ENCODE measurements at regions not wholly inside any gene's neighbourhood (a gene's known extent, or its start where the extent isn't known, plus 50 kb on each side); places are given as distances from the start of the nearest gene placed in this dataset.
"Not testable (repeated sequence)": the region's sequence is repeated elsewhere in the genome, so short reads cannot be mapped to it uniquely, and the experiment has no call there.

DNA sequence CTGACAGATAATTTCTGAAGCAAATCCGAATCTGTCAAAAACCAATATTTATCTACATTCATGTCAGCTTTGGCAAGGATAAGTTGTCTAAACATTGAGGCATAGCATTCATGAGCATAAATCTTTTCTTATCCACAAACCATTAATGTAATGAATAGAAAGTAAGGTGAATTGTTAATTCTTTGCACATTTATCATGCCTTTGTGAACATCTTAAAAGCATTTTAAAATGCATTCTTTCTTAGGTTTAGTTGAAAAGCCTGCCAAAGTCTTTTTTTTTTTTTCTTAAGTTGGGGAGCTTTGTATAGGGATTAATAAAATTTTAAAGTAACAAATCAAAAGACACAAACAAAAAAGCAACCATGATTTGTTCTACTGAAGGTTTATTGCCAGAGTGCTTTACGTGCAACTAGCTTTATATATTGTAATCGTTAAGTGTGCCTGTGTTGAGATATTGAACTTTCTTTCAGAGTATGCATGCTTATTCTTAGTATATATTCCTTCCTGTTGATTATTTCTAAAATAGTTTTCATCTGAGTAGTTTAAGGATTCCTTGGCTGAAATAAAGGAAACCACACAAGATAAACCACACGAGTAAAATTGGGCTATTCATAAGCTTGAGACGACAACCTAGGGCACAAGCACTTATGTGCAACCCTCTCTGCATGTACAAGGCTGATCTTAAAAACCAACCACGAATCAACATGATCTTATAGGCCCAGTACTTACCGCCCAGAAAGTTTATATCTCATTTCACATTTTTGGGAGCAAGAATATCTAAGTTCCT is 1110.9 kb upstream of the CNTN5 start:
- DNase-seq = no peak

DNA sequence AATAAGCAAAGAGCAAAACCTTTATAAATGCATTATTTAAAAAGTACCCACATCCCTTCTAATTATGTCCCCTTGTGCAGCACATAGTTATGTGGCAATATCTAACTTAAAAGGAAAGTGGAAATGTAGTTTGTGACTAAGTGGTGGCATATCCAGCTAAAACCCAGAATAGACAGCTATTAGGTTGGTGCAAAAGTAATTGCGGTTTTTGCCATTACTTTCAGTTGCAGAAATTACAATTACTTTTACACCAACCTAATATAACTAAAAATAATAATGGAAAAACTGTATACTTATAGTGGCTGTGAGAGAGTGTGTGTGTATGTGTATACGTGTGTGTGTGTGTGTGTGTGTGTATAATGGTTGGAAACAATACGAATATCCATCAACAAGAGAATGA is 1108.1 kb upstream of the CNTN5 start:
- no peak for DNase-seq

DNA sequence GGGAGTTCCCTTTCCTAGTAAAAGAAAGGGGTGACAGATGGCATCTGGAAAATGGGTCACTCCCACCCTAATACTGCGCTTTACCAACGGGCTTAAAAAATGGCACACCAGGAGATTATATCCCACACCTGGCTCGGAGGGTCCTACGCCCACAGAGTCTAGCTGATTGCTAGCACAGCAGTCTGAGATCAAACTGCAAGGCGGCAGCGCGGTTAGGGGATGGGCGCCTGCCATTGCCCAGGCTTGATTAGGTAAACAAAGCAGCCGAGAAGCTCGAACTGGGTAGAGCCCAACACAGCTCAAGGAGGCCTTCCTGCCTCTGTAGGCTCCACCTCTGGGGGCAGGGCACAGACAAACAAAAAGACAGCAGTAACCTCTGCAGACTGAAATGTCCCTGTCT is 1097.8 kb upstream of the CNTN5 start:
- DNase-seq = not testable (repeated sequence)

DNA sequence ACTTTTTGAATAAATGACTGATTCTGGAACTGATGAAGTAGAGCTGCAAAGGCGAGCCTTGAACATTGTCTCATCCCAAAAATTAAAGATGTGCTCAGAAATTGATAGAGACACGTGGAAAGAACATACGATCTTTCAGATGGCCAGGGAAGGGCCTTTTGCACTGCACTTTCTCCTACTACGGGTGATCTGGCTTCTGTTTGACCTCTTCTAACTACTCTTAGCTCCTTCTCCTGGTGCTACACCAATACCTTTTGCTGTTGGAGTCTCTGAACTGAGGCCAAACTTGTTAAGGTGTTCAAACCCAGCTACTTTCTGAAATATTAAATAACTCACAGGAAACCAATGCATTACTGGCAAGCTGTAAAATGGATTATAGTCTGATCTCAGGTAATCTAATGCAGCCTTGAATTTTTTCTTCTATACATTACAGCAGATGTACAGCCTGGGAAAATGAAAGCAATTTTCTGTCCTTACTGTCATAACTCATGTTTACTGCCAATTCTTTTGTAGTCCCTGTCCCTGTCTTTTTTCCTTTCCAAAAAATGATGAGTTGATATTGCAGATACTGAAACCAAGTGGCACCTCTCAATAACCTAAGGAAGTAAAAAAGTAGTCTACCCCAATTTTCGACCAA is 1086.1 kb upstream of the CNTN5 start:
- DNase-seq = no peak

DNA sequence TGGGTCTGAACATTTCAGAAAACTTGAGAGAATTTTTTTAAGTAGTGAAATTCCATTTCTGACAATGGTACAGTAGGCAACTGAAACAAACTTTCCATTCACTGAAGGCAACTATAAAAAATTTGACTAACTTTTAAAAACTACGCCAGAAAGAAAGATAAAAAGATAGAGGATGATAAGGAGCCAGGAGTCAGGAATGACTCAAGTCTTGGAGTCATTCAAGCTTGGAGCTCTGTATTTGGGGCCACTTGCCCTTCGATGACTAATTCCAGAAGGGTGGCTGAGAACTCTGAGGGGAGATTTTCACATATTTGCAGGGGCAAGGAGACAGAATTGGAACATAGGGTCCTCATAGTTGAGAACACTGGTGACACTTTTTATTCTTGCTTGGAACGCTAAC is 1083.2 kb upstream of the CNTN5 start:
- DNase-seq = no peak

DNA sequence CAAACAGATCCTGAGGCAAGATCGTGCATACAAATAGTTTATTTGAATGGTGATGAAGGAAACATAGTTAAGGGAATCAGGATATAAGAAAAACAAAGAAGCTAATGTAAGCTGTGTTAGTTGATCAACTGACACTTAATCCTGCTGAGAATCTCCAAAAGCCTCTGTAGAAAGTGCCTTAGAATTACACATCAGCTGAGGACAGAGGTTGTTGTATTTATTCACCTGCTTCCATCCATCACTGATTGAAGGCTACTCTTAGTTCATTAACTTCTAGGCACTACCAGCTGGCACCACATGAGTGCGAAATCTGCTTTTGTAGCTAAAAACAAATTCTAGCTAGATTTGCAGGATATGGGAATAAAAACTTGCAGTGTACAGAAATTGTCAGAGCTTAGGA is 1082.0 kb upstream of the CNTN5 start:
- DNase-seq = no peak

DNA sequence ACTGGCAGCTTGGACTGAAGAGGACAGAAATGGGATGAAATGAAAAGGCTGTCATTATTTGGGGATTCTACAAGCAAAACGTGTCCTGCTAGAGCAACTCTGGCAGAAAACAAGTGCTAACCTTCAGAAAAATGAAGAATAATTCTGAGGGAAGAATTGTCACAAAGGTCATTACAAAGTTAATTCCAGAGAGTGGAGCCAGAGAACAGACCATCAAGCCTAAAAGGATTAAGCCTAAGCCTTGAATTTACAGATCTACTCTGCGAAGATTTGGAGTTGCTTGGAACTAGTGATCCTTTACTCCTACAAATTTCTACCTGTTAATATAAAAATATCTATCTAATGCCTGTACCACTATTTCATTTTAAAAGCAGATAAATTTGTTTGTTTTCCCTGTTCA is 1077.3 kb upstream of the CNTN5 start:
- no peak for DNase-seq

DNA sequence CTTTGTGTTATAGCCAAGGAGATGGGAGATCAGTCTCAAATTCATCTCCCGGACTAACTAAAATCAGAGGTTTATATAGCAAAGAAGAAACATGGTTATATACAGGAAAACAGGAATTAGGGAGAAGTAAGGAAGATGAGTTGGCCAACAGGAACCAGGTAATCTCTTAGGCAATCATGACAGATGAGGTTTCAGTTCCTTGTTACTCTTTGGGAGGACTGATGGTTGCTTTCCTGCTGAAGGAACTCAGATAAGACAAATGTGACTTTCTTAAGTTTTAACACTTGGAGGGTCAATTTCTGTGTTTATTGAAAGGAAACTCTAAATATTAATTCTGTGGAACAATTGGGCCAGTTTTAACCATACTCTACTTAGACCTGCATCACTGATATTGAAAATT is 1072.0 kb upstream of the CNTN5 start:
- no peak for DNase-seq

DNA sequence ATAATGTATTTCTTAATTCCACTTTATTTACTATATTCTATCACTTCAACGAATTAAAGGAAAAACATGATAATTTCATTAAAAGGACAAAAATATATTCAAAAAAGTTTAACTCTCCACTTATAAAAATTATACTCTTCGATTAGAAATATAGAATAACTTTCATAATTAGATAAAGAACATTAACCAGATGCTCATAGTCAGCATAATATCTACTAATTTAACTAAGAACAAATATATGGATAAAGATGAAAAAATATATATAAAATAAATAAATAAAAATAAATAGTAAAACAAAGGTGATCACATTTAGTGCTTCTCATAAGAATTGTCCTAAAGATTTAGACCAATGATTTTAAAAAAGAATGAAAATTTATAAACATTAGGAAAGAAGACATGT is 1065.2 kb upstream of the CNTN5 start:
- no peak for DNase-seq

DNA sequence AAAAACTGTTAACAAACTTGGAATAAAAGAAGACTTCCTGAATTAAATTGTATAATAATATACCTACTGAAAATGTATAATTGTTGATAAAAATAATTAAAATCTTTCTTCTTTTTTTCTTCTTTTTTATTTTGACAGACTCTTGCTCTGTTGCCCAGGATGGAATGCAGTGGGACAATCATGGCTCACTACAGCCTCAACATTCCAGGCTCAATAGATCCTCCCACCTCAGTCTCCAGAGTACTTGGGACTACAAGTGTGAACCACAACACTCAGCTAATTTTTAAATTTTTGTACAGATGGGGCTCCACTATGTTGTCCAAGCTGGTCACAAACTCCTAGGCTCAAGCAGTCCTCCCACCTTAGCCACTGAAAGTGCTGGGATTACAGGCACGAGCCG is 1063.8 kb upstream of the CNTN5 start:
- DNase-seq = no peak

DNA sequence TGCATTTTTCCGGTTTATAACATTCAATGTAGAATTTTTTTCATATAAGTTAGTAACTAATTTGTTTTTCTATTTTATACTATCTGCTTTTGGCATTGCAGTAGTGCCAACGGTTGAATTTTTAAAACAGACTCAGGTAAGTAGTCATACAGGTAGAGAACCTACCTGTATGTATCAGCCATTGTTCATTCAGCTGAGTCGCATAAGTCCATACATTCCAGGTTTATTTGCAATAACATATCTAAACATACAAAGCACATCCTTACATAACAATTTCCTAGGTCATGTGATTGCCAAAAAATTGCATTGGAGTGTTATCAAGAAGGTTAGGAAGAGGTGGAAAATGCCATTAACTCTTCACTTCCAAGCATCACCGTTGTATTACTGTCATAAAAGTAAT is 1059.3 kb upstream of the CNTN5 start:
- DNase-seq = no peak

DNA sequence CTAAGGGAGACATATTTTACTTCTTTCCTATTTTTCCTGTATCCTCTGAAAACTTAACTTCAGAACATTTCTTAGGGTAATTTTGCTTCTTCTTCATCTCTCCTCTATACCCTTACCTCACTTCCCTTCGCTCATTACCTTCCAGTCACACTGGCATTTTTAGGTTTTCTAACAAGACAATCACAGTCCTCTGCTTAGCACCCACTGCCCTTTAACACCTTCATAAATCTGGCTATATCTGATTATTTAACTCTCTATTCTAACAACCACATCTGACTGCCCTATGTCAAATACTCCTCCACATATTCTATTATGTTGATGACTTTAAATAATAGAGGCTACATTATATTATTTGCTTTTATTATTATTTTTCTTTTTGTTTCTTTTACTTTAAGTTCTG is 1058.0 kb upstream of the CNTN5 start:
- no peak for DNase-seq

DNA sequence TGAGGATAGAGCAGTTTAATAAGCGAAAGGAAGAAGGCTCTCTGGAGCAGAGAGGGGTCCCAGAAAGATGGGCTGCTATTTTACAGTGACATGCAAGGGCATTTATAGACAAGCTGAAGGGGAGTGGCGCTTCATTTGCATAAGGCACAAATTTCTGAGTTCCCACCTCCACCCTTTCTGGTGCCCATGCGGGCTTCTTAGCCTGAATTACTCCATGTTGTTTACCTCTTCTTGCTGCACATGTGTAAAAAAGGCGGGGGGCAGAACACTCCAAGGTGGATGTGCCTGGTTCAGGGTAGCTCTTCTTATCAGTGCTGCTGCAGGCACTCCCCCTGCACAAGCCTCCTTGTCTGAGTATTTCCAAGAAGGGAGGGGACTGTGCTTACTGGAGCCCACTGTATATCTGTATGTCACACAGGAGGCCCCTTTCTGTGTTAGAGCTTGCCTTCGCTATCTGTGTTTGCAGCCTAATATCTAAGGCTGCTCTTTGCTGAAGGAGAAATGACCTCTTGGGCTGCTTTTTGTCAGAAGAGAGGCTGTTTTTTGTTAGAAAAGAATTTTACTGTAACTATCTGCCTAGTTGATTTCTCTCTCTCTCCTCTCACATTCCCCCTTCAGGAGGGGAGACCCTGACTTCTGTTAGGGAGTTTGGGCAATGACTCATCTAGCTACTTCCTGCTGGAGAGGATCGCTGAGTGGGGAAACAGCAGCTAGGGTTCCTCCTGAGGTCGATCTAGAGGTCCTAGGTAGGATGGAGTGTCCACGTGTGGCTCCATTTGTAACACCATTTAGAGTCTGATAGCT is 1057.0 kb upstream of the CNTN5 start:
- no peak for DNase-seq

DNA sequence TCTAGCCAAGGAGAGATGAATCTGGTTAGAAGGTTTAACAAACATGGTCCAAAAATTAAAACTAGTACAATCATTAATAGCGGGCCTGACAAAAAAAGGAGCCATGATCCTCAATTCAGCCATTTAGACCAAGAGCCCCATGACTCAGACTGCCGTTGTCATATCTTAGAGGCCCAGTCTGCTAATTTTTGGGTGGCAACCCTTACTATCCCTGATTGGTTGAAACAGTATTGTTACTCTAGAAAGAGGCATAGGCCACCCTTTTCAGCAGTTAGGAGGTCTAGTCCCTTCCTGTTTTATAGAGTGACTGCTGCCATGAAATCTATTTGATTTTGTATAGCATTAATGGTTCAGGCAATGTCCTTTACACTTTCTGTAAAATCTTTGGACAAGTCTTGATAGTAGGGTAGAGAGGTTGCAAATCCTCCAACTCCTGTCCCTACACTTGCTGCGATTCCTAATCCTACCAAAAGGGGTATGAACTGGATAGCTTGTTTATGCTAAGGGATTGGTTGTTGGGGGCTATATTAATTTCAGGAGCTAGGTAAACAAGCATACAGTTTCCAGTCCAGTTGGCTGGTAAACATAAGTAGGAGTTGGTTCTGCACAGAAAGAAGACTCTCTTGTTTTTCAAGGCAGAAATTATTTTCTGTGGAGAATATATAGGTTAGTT is 1056.3 kb upstream of the CNTN5 start:
- DNase-seq = no peak

DNA sequence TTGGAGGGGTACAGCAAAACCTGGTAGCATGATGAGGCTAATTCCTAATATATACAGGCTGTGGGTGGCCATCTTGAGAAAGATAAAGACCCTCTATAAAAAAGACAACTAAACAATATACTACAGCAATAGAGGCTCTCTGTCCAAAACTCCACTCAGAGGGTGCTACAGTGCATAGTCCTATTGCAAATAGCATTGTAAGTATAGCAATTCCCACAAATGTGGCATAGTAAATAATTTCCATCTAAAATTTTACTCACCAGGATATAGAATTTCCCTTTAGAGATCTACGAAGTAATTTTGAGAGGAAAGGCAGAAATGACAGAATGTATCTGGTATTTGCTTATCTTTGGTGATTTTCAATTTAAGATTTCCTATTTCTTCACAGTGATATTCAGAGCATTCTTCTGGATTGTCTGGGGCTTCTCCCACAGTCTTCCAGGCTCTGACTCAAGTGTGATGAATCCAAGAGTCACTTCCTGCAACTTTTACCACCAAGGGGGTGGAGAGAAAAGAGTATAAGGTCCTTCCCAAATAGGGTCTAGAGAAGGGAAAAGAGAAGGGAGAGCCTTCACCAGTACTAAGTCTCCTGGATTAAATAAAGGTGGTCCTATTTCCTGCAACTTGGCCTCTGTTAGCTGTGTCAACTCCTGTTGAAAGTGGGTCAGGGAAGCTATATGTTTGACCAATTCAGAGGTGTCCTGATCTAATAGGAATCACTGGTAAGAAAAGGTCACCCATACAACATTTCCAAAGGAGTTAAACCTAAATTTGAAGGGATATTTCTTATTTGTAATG is 1054.7 kb upstream of the CNTN5 start:
- DNase-seq = no peak

DNA sequence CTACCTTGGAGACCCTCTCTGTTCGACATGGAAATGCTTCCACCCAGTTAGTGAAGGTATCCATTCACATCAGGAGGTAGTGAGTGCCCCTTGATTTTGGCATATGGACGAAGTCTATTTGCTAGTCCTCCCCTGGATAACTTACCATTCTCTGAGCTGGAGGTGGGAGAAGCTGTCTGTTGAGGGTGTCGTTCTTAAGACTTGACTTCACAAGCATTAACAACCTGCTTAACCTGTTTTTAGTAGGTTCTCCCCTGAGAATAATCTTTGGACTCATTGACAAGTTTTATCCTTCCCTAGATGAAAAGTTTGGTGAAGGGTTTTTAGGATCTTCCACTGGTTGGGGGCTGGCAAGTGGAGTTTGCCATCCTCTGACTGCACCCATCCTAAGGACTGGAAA is 1053.8 kb upstream of the CNTN5 start:
- DNase-seq = no peak

DNA sequence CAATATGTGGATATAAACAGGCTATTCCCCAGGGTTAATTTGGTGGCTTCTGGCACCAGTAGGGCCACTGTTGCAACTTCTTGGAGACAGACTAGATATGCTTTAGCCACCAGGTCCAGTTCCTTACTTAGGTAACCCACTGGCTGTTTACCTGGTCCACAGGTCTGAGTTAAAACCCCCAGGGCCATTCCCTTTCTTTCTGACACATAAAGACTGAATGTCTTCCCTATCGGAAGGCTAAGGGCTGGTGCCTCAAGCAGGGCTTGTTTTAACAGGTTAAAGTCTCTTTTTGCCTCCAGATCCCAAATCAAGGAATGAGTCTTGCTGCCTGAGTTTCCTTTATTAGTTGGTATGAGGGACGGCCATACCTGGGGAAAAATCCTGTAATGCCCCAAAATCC is 1052.7 kb upstream of the CNTN5 start:
- no peak for DNase-seq

DNA sequence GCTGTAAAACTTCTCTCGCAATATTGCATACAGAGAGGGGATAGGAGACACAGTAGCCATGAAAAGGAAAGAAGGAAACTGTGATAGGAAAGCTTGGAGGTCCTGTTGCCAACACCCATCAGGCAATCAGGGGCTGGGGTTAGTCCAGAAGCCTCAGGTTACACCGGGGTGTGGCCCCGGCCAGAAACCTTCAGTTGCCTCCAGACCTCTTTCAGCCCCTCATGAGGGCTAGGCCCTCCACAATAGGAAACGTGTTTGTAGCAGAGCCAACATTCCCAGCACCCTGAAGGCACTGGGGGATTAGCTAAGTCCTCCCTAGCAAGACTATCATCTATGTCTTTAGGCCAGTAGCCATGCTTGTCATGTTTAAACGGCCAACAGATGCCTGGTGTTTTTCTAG is 1048.0 kb upstream of the CNTN5 start:
- no peak for DNase-seq

DNA sequence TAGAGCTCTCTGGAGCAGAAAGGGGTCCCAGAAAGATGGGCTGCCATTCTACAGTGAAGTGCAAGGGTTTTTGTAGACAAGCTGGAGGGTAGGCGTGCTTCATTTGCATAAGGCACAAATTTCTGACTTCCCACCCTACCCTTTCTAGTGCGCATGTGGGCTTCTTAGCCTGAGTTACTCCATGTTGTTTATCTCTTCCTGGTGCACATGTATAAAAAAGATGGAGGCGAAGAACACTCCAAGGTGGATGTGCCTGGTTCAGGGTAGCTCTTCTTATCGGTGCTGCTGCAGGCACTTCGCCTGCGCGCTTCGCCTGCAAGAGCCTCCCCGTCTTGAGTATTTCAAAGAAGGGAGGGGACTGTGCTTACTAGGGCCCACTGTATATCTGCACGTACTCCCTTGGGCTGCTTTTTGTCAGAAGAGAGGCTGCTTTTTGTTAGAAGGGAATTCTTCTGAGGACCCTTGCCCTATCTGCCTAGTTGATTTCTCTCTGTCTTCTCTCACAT is 1047.3 kb upstream of the CNTN5 start:
- DNase-seq = no peak

DNA sequence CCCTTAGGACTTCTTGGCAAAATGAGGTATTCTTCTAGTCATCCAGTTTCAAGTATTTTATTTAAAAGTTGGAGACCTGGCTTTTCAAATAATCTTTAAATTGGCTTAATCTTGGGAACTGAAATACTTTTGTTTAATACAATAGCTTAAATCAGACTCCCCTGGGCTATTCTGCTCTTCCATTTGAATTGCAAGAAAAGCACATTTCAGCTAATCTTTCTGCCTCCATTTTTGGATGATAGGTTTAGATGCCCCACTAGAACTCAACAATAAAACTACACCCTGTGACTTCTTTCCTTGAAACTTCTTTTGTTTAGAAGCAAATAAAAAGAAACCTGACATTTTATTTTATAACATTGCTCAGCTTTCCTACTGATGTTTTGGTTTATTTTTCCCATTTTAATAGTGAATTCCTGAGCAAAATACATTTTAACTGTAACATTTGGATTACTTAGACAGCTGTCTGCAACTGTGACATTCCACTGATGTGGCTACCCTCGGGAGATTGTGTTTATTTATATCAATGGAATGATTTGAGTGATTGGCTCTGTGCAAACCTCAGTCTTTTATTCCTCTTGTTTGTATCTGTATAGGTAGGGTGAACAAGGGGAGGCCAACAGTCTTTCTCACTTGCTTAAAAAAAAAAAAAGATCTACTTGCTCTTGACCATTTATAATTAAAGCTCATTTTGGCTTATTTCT is 1045.8 kb upstream of the CNTN5 start:
- no peak for DNase-seq

DNA sequence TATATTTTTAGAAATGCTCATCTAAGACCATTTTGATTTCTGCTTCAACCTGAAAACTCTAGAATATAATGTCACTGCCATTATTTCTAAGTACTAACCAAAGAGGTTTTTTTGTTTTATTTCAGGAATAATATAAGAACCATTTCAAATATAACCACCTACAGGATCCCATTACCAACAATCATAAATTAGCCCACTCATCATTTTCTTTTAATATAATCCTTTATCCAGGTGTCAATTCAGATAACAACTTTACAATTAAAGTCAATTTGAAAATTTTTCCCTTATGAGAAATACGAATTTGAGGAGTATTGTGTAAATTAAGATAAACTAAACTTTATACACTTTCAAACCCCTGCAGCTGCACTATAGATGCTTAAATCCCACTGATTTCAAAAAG is 1043.0 kb upstream of the CNTN5 start:
- no peak for DNase-seq

DNA sequence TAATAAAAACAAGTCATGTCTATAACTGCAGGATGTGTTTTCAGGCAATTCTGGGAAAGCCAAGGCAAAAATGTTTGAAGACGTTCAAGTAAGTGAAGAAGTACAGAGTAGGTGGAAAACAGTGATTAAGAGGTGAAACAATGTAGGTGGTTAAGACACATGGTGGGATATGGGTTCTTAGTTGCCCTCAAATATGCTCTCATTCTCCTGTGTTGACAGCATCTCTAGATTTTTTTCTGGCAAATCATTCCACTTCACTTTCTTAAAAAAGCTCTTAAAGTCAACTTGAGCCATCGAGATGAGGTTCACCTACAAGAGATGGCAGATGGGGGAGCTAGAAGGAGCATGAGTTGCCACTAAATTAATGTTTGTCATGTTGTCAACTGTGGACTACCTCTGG is 1041.0 kb upstream of the CNTN5 start:
- no peak for DNase-seq
